Stimulated activated CD8-positive, alpha-beta memory T cell treated with anti-CD3 and anti-CD28 coated beads, Interleukin-2, amount 100 ng/mL, for 48 hours (primary cell): ENCODE measurements at regions not wholly inside any gene's neighbourhood (a gene's known extent, or its start where the extent isn't known, plus 50 kb on each side); places are given as distances from the start of the nearest gene placed in this dataset.

Source experiments
- DNase-seq, 2 donors: peaks; one replicate each; pipeline ENCODE4 v3.0.0-alpha.2; 2020; ENCODE audit warnings: low read depth in 2 of 2

DNA sequence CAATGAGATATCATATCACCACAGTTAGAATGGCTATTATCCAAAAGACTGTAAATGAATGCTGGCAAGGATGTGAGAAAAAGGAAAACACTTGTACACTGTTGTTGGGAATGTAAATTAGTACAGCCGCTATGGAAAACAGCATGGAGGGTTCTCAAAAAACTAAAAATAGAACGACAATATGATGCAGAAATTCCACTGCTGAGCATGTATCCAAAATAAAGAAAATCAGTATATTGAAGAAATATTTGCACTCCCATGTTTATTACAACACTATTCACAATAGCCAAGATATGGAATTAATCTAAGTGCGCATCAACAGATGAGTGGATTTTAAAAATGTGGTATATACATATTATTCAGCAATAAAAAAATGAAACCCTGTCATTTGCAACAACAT lies 898.9 kb upstream of the MAN1A1 start:
- DNase-seq, result no peak

DNA sequence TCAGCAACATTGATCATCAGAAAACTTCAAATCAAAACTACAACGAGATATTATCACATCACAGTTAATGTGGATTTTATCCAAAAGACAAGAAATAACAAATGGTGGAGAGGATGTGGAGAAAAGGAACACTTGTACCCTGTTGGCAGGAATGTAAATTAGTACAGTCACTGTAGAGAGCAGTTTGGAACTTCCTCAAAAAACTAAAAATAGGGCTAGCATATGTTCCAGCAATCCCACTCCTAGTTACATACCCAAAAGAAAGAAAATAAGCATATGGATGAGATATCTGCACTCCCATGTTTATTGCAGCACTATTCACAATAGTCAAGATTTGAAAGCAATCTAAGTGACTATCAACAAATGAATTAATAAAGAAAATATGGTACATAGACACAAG lies 887.7 kb upstream of the MAN1A1 start:
- DNase-seq, result no peak

GRCh38 chr6:120230008-120230407 lies 880.4 kb upstream of the MAN1A1 start:
- no peak for DNase-seq

GRCh38 chr6:120228297-120228696 lies 878.7 kb upstream of the MAN1A1 start:
- DNase-seq, result no peak

- no peak for DNase-seq
These were observed 869.8 kb upstream of the MAN1A1 start for GRCh38 chr6:120219339-120219738.

- no peak for DNase-seq
These were observed 864.5 kb upstream of the MAN1A1 start for GRCh38 chr6:120214088-120214499.

DNA sequence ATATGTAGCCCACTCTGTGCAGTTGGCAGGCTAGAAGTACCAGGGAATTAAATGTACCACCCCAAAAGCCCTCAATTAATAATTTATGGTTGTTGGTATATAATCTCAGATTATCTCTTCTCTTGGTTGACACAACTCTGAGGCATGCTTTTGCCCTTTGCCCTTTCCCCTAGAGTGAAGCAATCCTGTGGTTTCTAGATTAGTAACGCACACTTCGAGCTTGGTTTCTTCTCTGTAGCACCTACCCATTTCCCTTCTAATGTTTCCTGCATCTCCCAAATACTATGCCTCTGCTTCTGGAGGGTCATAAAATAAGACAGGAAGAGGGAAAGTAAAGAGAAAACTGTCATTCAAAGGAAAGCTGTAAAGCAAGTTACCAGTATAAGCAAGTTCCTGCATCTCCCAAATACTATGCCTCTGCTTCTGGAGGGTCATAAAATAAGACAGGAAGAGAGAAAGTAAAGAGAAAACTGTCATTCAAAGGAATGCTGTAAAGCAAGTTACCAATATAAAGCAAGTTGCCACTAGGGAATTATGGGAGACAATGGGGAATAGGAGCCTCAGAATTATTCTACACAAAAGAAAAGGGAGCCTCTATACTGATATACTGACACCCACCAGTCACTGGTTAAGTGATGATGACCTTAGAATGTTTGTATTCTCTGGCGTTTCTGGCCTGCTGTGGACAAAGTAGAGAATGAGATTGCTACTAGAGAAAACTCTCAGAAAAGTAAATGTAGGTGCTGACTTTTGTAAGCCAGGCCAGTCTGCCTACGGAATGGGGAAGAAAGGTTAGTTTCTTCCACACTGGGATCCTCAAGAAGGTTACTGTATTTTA lies 862.6 kb upstream of the MAN1A1 start:
- DNase-seq, result no peak

DNA sequence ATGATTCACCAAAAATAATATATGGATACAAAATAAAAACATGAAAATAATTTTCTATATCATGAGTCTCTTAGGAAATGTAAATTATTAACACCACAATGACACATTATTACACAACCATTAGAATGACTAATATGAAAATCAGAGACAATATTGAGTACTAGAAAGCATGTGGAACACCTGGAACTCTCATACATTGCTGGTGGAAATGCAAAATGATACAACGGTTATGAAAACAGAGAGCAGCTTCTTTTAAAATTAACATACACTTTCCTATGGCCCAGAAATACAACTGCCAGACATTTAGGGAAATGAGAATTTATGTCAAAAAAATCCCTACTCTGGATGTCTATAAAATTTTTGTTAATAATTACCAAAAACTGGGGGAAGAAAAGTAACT lies 853.3 kb upstream of the MAN1A1 start:
- no peak for DNase-seq

GRCh38 chr6:120200853-120201252 lies 851.3 kb upstream of the MAN1A1 start:
- no peak for DNase-seq

DNA sequence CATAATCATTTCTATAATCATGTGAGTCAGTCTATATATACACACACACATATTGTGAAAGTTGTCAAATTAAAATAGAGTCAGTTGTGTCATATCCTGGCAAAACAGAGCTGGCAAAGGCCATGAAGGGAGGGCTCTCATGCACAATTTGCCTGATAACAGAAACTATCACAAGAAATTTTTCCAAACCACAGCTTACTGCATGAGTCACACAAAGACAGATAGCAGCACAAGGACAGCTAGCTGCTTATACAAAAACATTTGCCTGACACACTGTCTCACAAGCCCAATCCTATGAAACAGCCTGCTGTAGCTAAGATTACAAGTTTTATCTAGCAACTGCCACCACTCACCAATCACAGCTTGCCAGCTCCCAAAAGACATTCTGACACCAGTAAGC lies 848.5 kb upstream of the MAN1A1 start:
- no peak for DNase-seq

GRCh38 chr6:120186080-120186479 lies 836.5 kb upstream of the MAN1A1 start:
- DNase-seq, result no peak

- DNase-seq, result no peak
These were observed 823.7 kb upstream of the MAN1A1 start for GRCh38 chr6:120173250-120173649.

DNA sequence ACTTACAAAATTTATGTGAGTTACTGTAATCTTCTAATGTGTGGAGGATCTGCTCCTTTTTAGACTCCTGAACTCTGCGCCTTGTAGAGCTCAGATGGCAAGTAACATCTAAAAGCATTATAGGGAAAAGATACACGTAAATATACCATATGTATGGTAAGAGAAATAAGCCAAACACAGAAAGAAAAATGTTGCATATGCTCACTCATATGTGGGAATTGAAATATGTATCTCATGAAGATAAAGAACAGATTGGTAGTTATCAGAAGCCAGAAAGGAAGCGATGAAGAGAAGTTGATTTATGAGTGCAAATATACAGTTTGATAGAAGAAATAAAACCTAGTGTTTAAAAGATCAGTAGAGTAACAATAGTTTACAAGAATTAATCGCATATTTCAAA lies 815.0 kb upstream of the MAN1A1 start:
- no peak for DNase-seq

DNA sequence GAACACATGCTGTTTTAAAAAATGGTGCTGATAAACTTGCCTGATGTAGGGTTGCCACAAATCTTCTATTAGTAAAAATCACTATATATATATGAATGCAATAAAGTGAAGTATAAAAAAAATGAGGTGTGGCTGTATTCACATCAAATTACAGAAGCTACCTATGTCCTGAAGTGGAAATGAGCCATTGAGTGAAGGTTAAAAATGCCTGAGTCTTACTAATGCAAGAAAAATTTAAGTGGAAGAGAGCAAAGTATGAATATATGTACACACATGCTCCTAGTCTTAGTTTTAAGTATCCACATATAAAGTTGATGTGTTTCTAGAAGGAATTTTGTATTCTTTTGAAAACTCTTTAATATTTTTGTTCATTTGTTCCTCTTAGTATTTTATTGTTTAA lies 808.3 kb upstream of the MAN1A1 start:
- no peak for DNase-seq

GRCh38 chr6:120147071-120147871 lies 797.7 kb upstream of the MAN1A1 start:
- no peak for DNase-seq

DNA sequence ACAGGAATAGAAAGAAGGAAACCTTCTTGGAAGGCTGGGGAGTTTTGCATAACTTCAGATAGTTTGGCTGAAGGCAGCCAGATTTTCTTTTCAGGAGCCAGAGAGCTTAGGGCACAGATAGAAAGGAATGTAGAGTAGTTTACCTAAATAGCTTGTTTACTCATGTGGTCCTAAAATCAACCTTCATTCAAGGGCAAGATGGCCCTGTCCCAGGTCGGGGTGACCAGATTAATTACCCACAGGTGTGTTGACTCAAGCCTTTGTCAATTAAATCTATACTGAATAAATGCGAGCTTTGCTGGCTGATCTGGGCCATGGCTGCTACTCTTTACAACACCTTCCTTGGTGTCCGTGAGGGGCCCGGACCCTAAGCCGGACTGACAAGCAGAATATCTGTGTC lies 792.0 kb upstream of the MAN1A1 start:
- DNase-seq, result no peak

DNA sequence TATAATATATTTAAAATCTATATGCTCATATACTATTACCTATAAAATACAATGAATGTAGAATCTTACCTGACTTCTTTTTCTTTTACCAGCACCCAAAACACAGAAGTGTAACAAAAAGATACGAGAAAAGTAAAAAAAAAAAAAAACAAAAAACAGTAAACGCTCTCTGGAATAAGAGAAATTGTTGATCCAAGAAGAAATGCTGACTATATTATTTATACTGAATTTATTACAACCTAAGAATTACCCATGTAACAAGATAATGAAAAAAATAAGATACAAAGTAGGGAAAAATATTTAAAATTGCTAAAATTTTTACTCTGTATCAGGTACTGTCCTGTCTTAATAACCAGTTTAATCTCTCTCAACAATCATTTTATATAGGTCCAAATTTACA lies 787.9 kb upstream of the MAN1A1 start:
- no peak for DNase-seq

DNA sequence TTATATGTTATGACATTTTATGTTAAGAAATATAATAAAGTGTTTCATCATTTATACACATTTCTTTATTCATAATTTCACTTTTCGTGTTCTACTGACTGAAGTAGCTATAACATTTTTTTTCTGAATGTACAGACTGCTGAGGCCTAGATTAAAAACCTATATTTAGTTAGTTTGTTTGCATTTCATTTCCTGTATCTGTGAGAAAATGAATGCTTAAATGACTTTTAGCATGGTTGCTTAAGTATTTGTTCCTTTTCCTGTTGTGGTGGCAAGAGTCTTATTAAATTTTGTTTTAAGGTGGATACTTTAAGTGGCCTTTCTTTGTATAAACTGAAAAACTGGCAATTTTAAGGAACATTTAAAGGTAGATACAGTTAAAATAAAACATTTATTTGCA lies 779.7 kb upstream of the MAN1A1 start:
- DNase-seq, result no peak

- no peak for DNase-seq
These were observed 772.8 kb upstream of the MAN1A1 start for GRCh38 chr6:120122401-120122800.

DNA sequence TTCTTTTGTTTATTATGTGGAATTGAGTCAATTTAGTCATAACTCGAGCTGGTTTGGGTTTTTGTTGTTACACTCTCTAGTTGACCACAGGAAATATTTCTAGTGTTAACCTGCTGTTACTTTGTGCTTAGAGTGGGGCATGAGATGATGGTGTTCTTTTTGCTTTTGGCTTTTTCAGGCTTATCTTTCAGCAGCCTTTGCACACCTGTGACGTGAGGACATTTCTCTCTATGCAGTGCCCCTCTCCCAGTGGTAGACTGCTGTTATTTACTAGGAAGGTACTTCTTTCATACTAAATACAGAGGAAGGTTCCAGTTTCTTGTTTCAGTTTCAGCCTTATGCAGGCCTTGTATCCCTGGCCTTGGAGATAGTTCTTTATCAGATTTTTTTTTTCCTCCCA lies 766.8 kb upstream of the MAN1A1 start:
- DNase-seq, result no peak

GRCh38 chr6:120112980-120113379 lies 763.4 kb upstream of the MAN1A1 start:
- DNase-seq, result no peak

DNA sequence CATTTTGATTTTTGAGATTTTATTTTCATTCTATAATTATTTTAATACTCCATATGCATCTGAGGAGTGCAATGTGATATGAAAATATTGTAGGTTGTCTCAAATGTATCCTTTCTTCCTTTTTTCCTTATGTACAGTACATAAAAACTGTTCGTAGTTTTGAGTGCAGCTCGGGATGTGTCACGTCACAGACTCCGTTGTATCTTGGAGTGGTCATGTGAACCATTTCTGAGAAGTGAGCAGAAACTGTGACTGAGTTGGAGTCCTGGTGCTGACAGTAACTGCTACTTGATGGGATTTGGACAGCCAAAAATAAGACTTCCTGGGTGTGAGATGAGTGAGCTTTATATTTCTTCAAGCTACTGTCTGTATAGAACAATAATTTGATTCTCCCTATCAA lies 761.4 kb upstream of the MAN1A1 start:
- no peak for DNase-seq
